K562 (cell line): ENCODE measurements at regions not wholly inside any gene's neighbourhood (a gene's known extent, or its start where the extent isn't known, plus 50 kb on each side); places are given as distances from the start of the nearest gene placed in this dataset.

Experiments used
- ARNT ChIP-seq, 2 experiments: fragments of 450-650 bp; IDR thresholded peaks; 2 replicates each; pipeline ENCODE4 v1.6.1; 2016; ENCODE audit warnings: mild to moderate bottlenecking in 1 of 2
- BMI1 ChIP-seq: fragments of 150-350 bp; IDR thresholded peaks from 2 replicates; pipeline ENCODE4 v1.6.1; 2014; ENCODE audit warnings: low read length
- EP300 ChIP-seq: IDR thresholded peaks from 2 replicates; pipeline ENCODE4 v1.6.1; 2012; ENCODE audit warnings: low read length, improper control_type of control experiment
- FOXM1 ChIP-seq, 2 experiments: fragments of 450-650 bp in 1 of 2; sonication (generic) in 1 of 2; formaldehyde crosslinking in 1 of 2; IDR thresholded peaks; 2 replicates each; pipeline versions ENCODE4 v1.6.1 to v1.9.0; 2017 to 2022; ENCODE audit warnings: low read depth in 2 of 2, mild to moderate bottlenecking in 2 of 2, missing genetic modification reagents in 1 of 2, moderate library complexity in 1 of 2
- FOXP4 ChIP-seq: sonication (generic); formaldehyde crosslinking; IDR thresholded peaks from 2 replicates; pipeline ENCODE4 v1.8.0; 2022; ENCODE audit warnings: mild to moderate bottlenecking, missing genetic modification reagents, borderline replicate concordance
- MED1 ChIP-seq: sonication (generic); formaldehyde crosslinking; IDR thresholded peaks from 2 replicates; pipeline ENCODE4 v1.8.1; 2023; ENCODE audit warnings: missing genetic modification reagents, borderline replicate concordance
- MIER1 ChIP-seq: fragments of 450-650 bp; IDR thresholded peaks from 2 replicates; pipeline ENCODE4 v1.6.1; 2016; ENCODE audit warnings: antibody characterized with exemption, mild to moderate bottlenecking, low read depth
- MXI1 ChIP-seq: IDR thresholded peaks from 2 replicates; pipeline ENCODE4 v1.6.1; 2011; ENCODE audit warnings: low read depth, mild to moderate bottlenecking, improper control_type of control experiment, low read length
- RAD51 ChIP-seq: fragments of 450-650 bp; IDR thresholded peaks from 2 replicates; pipeline ENCODE4 v1.7.1; 2016; ENCODE audit warnings: low read depth, mild to moderate bottlenecking, borderline replicate concordance
- RCOR1 ChIP-seq, 2 experiments: IDR thresholded peaks; 2 replicates each; pipeline ENCODE4 v1.6.1; 2012; ENCODE audit warnings: low read depth in 2 of 2, low read length in 2 of 2, borderline replicate concordance in 1 of 2, improper control_type of control experiment in 1 of 2
- SMC3 ChIP-seq: conservative IDR thresholded peaks from 2 replicates; pipeline ENCODE4 v1.6.1; 2011; ENCODE audit warnings: low read depth, low read length, improper control_type of control experiment; ENCODE audit not compliant: insufficient read depth
- U2AF2 ChIP-seq: fragments of 200-400 bp; formaldehyde crosslinking; optimal IDR thresholded peaks from 2 replicates; pipeline ENCODE3; 2017; ENCODE audit warnings: low read depth, mild to moderate bottlenecking, low read length
- USF2 ChIP-seq: sonication (generic); formaldehyde crosslinking; IDR thresholded peaks from 2 replicates; pipeline ENCODE4 v1.5.0; 2020; ENCODE audit warnings: missing genetic modification reagents
- ZNF175 ChIP-seq: fragments of 200-800 bp; sonication (Bioruptor generic); IDR thresholded peaks from 2 replicates; pipeline ENCODE4 v1.6.1; 2016; ENCODE audit warnings: low read depth, mild to moderate bottlenecking, missing genetic modification characterization, missing compliant biosample characterization

- TF ChIP-seq RAD51 (no peak), FOXP4 (no peak), ARNT (IDR thresholded peaks at IDR 0.05) (no peak), SMC3 (no peak), FOXM1 (IDR thresholded peaks at IDR 0.05; ENCODE audit: low read depth) (no peak), FOXM1 (CRISPR knock-in tag; IDR thresholded peaks at IDR 0.05; ENCODE audit: low read depth) (no peak), U2AF2 (no peak), RCOR1 (IDR thresholded peaks at IDR 0.05; ENCODE audit: borderline replicate concordance in 1 of 2, low read depth in 2 of 2, low read length in 2 of 2) (no peak), BMI1 (no peak), MIER1 (no peak), EP300 (no peak), USF2 (no peak), ZNF175 (no peak), MXI1 (no peak), MED1 (CRISPR knock-in tag) (no peak)
Measured at GRCh38 chr20:17858450-17859001, 110.1 kb downstream of the SNX5 start.
